Stimulated activated CD8-positive, alpha-beta memory T cell treated with anti-CD3 and anti-CD28 coated beads, Interleukin-7, amount 100 ng/mL, for 24 hours (primary cell): ENCODE measurements at regions not wholly inside any gene's neighbourhood (a gene's known extent, or its start where the extent isn't known, plus 50 kb on each side); places are given as distances from the start of the nearest gene placed in this dataset.

Source experiments
- DNase-seq: peaks from one replicate; pipeline ENCODE4 v3.0.0-alpha.2; 2020; ENCODE audit warnings: low read depth

- DNase-seq, result no peak
Measured at GRCh38 chr22:48981371-48982061, 846.2 kb downstream of the BRD1 start.

GRCh38 chr22:48980918-48981317 is 846.8 kb downstream of the BRD1 start:
- DNase-seq, result no peak

- DNase-seq, result no peak
Measured at GRCh38 chr22:48980409-48980808, 847.3 kb downstream of the BRD1 start.

- no peak for DNase-seq
Measured at GRCh38 chr22:48979482-48979881, 848.2 kb downstream of the BRD1 start.

- DNase-seq, result no peak
Measured at GRCh38 chr22:48976556-48977535, 850.8 kb downstream of the BRD1 start.

GRCh38 chr22:48975886-48976285 is 851.8 kb downstream of the BRD1 start:
- DNase-seq, result no peak

- no peak for DNase-seq
Measured at GRCh38 chr22:48975316-48975741, 852.3 kb downstream of the BRD1 start.

GRCh38 chr22:48974443-48975315 is 853.0 kb downstream of the BRD1 start:
- no peak for DNase-seq

- no peak for DNase-seq
Measured at GRCh38 chr22:48973694-48974041, 854.0 kb downstream of the BRD1 start.

- DNase-seq, result no peak
Measured at GRCh38 chr22:48972979-48973693, 854.5 kb downstream of the BRD1 start.

- DNase-seq, result no peak
Measured at GRCh38 chr22:48968201-48968959, 859.3 kb downstream of the BRD1 start.

GRCh38 chr22:48963405-48963804 is 864.3 kb downstream of the BRD1 start:
- no peak for DNase-seq

- no peak for DNase-seq
Measured at GRCh38 chr22:48961705-48962104, 866.0 kb downstream of the BRD1 start.

- no peak for DNase-seq
Measured at GRCh38 chr22:48960980-48961660, 866.6 kb downstream of the BRD1 start.

- no peak for DNase-seq
Measured at GRCh38 chr22:48960576-48960975, 867.1 kb downstream of the BRD1 start.

GRCh38 chr22:48959496-48959895 is 868.2 kb downstream of the BRD1 start:
- DNase-seq, result no peak

GRCh38 chr22:48957987-48958321 is 869.7 kb downstream of the BRD1 start:
- DNase-seq, result no peak

- no peak for DNase-seq
Measured at GRCh38 chr22:48957311-48957986, 870.2 kb downstream of the BRD1 start.

GRCh38 chr22:48955351-48956311 is 872.0 kb downstream of the BRD1 start:
- no peak for DNase-seq
